GM18870 (cell line): ENCODE measurements at regions not wholly inside any gene's neighbourhood (a gene's known extent, or its start where the extent isn't known, plus 50 kb on each side); places are given as distances from the start of the nearest gene placed in this dataset.
"Not testable (repeated sequence)": the region's sequence is repeated elsewhere in the genome, so short reads cannot be mapped to it uniquely, and the experiment has no call there.

Source experiments
- ATAC-seq: cut with Tn5 transposase; IDR thresholded peaks from one replicate; pipeline ENCODE4 v1.9.1; 2021; ENCODE audit warnings: moderate library complexity; ENCODE audit not compliant: unreplicated experiment

DNA sequence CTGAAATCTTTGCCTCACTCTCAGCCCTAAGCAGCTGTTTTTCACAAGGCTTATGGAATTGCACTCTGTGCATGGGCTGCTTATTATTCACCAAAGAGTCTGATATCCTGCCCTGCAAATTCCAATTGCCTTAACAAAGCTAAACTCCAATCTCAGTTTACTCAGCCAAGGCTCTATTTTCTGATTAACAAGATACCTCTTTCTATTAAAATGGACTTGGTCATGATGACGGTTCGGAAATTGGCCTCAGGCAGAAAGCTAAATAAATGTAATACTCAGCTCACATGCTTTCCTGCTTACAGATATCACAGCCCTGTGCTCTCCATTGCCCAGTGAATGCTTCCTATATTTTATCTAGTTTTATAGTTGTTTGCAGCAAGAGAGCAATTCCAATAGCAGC lies 1270.8 kb downstream of the PCDH9 start:
- no peak for ATAC-seq

DNA sequence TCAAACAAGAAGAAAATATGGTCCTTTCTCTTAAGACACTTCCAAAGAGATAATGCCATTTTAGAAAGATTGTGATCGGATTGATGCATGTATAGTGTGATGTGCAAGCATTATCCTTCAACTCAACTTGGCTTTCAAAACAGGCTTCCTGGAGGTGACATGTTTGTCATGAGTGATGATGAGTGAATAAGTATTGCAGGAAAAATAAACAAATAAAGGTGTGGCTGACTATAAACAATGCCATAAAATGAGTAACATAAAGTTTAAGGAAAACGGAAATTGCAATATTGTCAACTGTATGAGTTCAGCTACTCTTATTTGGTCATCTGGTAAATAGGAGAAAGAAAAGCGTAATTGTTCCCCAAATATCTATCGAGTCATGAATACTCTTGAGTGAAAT lies 1283.7 kb downstream of the PCDH9 start:
- no peak for ATAC-seq

DNA sequence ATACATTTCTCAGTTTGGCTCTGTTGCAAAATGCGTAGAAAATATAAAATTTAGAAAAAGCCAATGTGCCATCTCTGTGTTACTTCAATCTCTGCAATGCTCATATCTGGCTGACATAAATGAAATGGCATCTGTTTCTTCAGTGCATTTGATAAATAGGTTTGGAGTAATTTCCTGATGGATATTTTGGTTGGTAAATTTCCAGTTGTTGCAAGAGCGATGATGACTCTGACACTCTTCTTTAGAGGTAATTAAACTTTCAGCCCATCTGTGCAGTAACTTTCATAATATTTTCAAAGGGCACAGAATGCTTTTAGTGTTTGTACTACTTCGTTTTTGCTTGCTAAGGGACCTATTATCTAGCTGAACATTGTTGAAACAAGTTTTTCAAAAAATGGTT lies 1286.4 kb downstream of the PCDH9 start:
- no peak for ATAC-seq

DNA sequence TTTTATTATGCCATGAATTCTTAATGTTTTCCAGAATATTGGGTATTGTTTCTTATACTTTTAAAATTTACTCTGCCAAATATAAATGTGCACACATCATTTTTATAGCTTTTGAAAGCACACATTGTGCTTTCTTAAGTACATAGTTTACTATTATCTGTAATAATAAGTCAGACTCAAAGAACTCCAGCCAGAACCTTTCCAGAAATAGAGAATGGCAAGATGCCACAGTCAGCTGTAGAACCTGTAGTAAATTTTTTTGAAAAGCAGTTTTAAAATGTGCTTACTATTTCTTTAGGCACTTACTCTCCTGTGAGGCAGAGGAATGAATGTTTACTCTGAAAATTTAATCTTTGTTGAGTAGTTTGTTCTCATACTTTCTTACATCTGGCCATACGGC lies 1287.1 kb downstream of the PCDH9 start:
- no peak for ATAC-seq

DNA sequence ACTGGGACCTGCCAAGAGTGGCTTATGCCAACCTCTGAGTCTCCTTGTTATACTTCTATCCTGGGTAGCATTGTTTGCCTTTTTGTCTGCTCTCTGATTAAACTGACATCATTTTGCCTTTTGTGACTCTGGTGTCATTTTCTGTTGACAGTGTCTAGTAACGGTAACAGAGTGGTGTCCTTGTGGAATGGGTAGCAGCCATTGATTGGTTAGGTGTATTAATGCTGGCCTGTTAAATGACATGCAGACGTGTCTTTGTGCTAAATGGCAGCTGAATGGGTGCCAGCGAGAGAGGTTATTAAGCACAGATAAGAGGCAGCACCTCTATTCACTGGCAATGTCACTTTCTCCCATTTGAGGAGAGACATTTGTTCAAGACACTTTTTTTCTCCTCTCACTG lies 1289.4 kb downstream of the PCDH9 start:
- no peak for ATAC-seq

DNA sequence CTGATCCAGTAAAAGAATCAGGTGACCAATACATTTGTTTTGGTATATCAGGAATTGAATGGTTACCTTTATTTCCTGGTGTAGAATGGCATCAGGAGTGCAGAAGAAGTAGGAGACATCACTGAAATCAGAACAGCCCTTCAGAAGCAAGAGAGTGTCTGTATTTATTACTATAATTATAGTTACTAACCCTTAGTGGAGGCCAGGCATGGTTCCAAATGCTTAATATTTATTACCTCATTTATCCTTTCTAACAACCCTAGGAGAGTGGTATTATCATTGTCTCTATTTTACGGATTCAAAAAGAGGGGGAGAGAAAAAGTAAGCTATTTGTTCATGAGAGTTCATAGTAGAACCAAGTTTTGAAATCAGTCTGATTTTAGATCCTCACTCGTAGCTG lies 1292.9 kb downstream of the PCDH9 start:
- ATAC-seq, result no peak

DNA sequence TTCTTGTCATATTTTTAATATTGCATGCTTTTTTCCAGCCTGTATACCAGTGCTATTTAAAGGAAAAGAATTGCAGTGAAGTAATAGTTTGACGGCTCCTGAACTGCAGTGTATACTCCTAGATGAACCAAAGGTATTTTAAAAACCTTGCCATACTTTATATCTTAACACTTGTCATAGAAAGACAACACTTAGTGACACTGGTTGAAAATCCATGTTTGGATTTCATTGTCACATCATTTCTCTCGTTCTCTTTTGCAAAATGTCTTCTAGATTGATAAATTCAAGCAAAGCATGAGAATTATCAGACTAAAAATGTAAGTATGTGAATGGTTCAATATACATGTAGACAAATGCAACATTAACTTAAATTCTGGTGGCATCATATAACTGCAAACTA lies 1293.9 kb downstream of the PCDH9 start:
- no peak for ATAC-seq

DNA sequence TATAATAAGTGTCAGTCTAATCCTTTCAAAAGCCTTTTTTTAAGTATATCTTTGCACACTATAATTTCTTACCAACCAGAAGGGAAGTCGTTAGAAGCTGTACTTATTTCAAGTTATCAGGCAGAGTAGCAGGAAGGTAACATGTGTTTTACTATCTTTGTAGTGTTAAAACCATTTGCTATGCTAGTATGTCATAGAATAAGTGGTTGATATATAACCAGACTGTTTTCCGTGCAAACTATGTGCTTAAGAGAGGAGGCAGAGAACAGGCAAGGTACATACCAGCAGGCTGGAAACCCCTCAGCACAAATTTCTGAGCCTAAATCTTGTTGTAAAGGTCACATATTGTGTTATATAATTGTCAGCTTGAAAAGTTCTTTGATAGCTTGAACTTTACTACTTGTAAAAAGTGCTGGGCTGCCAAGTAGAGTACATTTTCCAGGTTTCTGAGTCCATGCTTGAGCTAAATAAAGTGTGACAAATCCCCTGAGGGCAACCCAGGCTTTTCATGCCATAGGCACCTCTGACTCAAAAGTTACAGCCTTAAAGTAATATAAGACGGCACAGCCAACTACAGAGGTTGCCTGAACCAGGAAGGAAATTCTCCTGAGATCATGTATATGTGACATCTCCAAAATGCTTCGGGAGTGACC lies 1297.4 kb downstream of the PCDH9 start:
- no peak for ATAC-seq

DNA sequence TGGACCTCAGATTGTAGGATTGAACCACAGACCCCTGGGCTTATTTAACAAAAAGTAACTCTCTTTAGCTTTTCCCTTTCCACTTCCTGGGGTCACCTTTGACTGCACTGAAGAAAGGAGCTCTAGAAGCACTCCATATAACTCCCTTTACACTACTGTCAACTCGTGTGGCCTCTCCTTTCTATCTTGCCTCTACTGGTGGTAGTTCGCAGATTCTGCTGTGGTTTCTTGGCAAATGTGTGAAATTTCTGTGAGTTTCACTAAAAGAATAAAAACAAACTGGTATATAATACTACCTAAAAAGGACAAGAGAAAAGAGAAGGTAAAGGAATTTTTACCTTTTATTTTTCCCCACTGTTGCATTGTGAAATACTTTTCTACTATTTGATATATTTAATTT lies 1298.1 kb downstream of the PCDH9 start:
- no peak for ATAC-seq

DNA sequence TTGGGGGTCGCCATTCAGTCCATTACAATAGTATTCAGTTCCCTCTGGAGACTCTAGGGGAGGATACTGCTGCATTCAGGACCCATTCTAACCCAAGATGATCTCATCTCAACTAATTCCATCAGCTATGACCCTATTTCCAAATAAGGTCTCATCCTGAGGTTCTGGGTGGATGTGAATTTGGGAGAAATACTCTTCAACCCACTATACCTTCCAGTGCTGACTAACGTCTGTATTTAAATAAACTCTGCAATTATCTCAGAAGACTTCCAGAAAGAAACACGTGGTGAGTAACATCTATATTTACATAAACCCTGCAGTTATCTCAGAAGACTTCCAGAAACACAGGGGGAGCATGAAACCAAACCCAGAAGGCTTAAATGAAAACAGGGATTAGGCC lies 1300.7 kb downstream of the PCDH9 start:
- ATAC-seq, result no peak

DNA sequence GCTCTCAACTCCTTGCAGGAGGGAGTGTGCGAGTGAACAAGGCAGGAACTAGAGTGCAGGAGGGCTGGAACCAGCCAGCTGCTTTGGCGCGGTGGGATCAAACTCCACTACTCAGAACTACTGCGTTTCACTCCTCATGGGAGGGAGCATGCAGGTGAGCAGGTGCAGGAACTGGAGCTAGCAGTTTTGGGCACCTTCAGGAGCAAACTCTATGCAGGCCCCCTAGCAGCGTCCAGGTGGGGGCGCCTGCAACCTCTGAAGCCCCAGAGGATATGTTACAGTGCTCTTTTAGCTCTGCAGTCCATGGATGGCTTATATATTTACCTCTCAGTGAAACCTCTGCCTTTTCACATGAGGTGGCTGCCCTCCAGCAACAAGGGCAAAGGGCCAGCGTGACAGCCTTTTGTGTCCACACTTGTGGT lies 1303.4 kb downstream of the PCDH9 start:
- ATAC-seq, result peak; percentile 67

DNA sequence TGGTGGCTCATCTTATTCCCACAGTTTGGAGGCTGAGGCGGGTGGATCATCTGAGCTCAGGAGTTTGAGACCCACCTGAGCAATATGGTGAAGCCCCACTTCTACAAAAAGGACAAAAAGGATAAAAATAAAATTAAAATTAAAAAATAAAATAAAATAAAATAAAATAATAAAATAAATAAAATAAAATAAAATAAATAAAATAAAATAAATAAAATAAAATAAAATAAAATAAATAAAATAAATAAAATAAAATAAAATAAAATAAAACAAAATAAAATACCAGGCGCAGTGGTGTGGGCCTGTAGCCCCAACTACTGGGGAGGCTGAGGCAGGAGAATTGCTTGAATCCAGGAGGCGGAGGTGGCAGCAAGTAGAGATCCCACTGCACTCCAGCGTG lies 1307.3 kb downstream of the PCDH9 start:
- not testable (repeated sequence) for ATAC-seq

DNA sequence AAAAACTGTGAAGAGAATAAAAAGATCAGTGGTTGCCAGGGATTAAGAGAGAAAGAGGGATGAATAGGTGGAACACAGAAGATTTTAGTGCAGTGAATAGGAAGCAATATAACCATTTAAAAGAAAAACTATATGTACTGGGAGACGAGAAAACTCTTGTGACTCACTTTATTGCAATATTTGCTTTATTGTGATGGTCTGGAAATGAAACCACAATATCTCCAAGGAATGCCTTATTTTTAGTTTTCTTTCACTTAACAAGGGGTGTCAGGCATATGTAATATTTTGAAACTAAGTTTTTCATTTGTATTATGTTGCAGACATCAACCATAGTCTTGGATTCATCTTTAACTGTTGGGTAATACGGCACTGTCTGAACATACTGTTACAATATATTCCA lies 1308.2 kb downstream of the PCDH9 start:
- ATAC-seq, result no peak

DNA sequence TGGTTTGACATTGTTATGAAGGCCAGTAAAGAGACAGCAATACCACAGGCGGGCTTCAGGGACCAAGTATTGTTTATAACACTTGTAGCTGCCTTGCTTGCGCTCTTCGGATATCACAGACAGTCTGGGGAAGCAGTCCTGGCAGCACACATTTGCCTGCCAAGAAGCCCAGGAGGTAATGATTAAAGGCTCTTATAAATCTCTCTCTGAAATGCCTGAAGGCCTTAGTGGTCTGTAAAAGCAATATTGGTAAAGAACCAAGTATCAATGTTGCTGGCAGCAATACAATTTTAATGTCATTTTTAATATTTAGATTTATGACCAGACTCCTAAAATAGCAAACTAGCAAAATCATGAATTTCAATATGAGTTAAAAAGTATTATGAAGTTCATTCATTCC lies 1312.4 kb downstream of the PCDH9 start:
- no peak for ATAC-seq

DNA sequence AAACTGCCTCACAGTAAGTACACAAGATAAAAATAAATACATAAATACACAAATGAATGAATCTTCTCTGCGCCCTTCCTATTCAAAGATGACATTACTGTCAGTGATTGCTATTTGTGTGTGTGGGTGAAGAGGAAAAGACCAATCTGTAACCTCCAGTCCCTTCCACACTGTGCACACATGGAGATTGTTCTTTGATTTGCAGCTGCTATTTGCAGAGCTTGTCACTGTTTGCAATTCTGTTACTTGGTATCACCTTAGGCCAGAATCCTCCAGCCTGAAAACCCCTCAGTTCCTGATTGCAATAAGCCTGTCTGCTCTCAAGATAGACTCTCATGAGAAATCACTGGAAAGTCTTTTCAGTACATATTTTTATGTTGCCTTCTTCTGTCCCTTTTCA lies 1314.9 kb downstream of the PCDH9 start:
- no peak for ATAC-seq

DNA sequence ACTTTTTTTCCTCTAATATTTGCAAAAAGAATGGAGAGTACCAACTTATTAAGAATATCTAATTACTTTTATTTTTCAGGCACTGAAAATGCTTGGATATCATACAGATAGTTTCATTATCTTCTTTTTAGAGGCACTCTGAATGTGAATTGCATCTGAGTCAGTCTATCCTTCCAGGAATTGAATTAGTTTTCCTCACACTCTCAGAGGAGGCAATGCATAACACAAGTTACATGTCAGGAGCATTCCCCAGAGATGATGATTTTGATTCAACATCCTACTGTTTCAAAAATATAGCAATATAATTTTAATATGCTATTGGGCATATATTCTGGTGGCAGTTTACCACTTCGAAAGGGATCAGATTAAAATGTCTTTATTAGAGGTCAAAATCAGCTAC lies 1315.4 kb downstream of the PCDH9 start:
- ATAC-seq, result no peak

DNA sequence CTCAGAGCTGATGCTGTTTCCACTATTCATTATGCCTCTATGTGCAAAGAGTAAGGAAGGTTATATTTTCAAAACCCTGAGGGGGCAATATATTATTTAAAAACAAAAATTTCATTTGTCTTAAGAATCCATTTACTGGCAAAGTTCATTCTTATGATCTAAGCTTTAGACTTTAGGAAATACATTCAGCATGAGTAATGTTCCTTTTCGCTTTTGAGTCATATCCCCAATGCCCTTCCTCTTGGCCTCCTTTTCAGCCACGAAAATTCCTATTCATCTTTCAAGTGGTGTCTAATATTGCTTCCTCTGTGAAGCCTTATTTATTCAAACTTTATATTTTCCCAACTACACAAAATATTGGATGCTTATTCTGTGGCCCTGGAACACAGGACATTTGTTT lies 1317.0 kb downstream of the PCDH9 start:
- ATAC-seq, result no peak

DNA sequence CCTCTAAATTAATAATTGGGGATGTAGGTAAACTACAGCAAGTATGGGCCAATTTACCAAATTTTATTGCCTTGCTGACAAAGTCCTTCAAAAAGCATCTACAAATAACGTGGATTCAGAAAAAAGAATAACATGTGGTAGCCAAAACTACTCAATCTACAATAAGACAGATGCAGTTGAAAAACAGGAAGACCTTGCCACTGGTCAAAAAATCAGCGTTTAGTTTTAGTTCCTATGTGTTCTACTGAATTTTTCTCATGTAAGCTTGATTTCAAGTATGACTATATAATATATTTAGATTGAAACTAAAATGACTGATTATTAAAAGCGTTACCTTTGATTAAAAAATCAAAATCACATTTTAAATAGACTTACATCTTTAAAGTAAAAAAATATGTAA lies 1317.6 kb downstream of the PCDH9 start:
- ATAC-seq, result no peak

DNA sequence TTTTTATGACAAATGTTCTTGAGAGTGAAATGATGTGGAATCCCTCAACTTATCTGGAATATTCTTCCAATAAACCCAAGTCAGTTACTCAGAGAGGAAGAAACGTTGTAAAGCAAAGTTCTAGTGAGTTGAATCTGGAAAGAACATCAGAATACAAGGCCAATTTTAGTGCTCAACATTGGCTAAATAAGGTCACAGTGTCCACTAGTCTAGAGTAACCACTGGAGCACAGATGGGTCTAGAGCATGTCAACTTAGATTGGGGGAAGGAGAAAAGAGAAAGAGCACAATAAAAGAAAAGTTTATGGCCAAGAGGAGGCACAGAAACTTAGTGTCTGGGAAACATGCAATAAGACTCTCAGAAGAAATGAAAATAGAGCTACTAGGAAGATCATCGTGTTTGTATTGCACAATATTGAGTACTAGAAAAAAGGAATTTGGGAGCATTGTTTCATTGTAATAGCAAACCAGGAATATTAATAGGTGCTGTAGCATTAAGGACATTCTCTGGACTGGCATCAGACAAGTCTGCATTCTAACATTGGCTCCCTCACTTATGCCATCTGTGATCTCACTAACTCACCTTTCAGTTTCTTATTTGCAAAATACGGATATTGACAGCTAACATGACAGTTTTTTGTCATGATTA lies 1318.5 kb downstream of the PCDH9 start:
- ATAC-seq, result no peak

DNA sequence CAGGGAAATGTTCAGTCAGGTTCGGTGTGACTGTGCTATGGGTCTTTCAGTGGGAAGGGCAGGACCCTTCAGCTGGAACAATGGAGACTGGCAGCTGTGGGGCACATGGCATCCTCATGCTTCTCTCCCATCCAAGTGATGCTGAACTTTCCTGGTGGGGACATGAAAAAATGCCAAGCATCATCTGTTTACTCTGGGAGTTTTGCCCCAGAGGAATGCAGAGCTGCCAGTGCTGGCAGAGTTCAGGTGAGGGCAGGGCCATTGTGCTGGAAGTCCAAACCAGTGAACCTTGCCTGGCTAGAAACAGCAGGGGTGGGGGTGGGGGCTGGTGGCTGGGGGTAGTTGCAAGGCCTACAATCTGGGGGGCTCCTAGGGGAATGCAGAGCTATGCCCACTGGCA lies 1320.6 kb downstream of the PCDH9 start:
- ATAC-seq, result no peak

DNA sequence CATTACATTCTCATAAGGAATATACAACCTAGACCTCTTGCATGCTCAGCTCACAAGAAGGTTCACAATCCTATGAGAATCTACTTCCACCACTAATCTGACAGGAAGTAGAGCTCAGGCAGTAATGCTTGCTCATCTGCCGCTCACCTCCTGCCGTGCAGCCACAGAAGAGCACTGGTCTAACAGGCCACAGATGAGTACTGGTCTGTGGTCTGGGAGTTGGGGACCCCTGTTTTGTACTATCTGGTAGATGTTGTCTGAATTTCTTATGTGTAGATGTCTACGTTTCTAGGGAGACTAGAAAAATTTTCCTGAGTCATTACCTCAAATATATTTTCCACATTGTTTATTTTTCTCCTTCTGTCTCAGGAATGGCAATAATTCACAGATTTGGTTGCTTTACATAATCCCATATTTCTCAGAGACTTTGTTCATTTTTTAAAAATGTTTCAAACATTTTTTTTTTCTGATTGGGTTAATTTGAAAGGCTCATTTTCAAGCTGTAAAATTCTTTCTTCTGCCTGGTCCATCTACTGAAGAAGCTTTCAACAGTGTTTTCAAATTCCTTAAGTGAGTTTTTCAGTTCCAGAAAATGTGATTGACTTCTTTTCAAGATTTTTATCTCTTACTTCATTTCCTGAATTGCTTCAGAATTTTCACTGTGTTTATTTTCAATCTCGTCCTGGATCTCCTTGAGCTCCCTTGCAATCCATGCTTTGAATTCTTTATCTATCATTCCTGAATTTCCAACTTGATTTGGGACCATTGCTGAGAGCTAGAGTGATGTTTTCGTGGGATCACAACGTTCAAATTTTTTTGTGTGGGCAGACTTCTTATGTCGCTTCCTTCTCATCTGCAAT lies 1322.2 kb downstream of the PCDH9 start:
- no peak for ATAC-seq

DNA sequence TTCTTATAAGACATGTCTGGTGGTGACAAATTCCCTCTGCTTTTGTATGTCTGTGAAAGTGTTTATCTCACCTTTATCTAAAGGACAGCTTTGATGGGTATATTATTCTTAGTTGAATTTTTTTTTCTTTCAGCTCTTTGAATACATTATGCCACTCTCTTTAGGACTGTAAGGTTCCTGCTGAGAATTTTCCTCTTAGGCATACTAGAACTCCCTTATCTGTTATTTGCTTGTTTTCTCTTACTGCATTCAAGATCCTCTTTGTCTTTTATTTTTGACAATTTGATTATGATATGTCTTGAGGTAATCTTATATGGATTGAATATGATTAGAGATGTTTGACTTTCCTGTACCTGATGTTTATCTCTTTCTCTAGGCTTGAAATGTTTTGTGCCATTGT lies 1328.4 kb downstream of the PCDH9 start:
- no peak for ATAC-seq
